SK-N-SH (cell line): ENCODE measurements at regions not wholly inside any gene's neighbourhood (a gene's known extent, or its start where the extent isn't known, plus 50 kb on each side); places are given as distances from the start of the nearest gene placed in this dataset.

ENCODE experiments used
- CTCF ChIA-PET: fragments of 300-600, 350-600 bp; formaldehyde crosslinking; extraction: SDS; loops from one replicate; lab custom pipeline; 2021; lab: Yijun Ruan, JAX
- POLR2A ChIA-PET: fragments of 350-600 bp; sonication (Branson Sonifier 250); formaldehyde crosslinking; extraction: SDS; loops from one replicate; lab custom pipeline; 2020; ENCODE audit warnings: antibody characterized with exemption, inconsistent platforms; lab: Yijun Ruan, JAX
- DNase-seq: peaks from one replicate; pipeline ENCODE4 v3.0.0; 2012
- H2AFZ ChIP-seq: fragments of 200-600 bp; sonication (generic); 2 replicates; pipeline ENCODE4 v1.8.1; 2016; ENCODE audit warnings: antibody characterized with exemption, mild to moderate bottlenecking, low read depth
- H3F3A ChIP-seq: fragments of 200-600 bp; sonication (generic); replicated peaks from 2 replicates; pipeline ENCODE3; 2016; ENCODE audit warnings: antibody characterized with exemption, mild to moderate bottlenecking; ENCODE audit not compliant: insufficient read depth
- H3K27ac ChIP-seq, 2 experiments: fragments of 200-500 bp in 1 of 2; fragments of 200-600 bp in 1 of 2; sonication (Bioruptor generic) in 1 of 2; sonication (generic), shearing (Covaris generic) in 1 of 2; 2 replicates each; pipeline versions ENCODE4 v1.5.1 to v1.6.1; 2014 to 2016; ENCODE audit warnings: low read depth in 2 of 2, inconsistent platforms in 1 of 2, low read length in 1 of 2, mild to moderate bottlenecking in 1 of 2, mixed read lengths in 1 of 2
- H3K27me3 ChIP-seq: fragments of 200-600 bp; sonication (generic), shearing (Covaris generic); 2 replicates; pipeline ENCODE4 v1.6.1; 2016; ENCODE audit warnings: mixed run types; ENCODE audit not compliant: insufficient read depth
- H3K36me3 ChIP-seq, 2 experiments: fragments of 200-500 bp in 1 of 2; fragments of 200-600 bp in 1 of 2; sonication (Bioruptor generic) in 1 of 2; sonication (generic) in 1 of 2; replicated peaks in 1 of 2; 2 replicates each; pipeline versions ENCODE3 to v1.5.1; 2014 to 2016; ENCODE audit warnings: low read length in 1 of 2, mild to moderate bottlenecking in 1 of 2; ENCODE audit not compliant: insufficient read depth in 2 of 2, control insufficient read depth in 1 of 2
- H3K4me1 ChIP-seq, 2 experiments: fragments of 200-500 bp in 1 of 2; fragments of 200-600 bp in 1 of 2; sonication (Bioruptor generic) in 1 of 2; sonication (generic), shearing (Covaris generic) in 1 of 2; 2 replicates each; pipeline versions ENCODE4 v1.5.1 to v1.6.1; 2014 to 2016; ENCODE audit warnings: low read depth in 1 of 2, low read length in 1 of 2, mixed run types in 1 of 2; ENCODE audit not compliant: insufficient read depth in 2 of 2, control insufficient read depth in 1 of 2
- H3K4me2 ChIP-seq: fragments of 200-600 bp; sonication (generic), shearing (Covaris generic); 2 replicates; pipeline ENCODE4 v1.6.1; 2017; ENCODE audit warnings: mixed run types
- H3K4me3 ChIP-seq, 2 experiments: fragments of 200-500 bp in 1 of 2; fragments of 200-600 bp in 1 of 2; sonication (Bioruptor generic) in 1 of 2; sonication (generic), shearing (Covaris generic) in 1 of 2; 2 replicates each; pipeline versions ENCODE4 v1.5.1 to v1.8.1; 2014 to 2016; ENCODE audit warnings: low read depth in 2 of 2, inconsistent platforms in 1 of 2, low read length in 1 of 2, mild to moderate bottlenecking in 1 of 2, mixed read lengths in 1 of 2, moderate library complexity in 1 of 2
- H3K79me2 ChIP-seq: fragments of 200-600 bp; sonication (generic); 2 replicates; pipeline ENCODE4 v1.8.1; 2017; ENCODE audit warnings: mild to moderate bottlenecking; ENCODE audit not compliant: insufficient read depth
- H3K9ac ChIP-seq: fragments of 200-600 bp; sonication (generic); 2 replicates; pipeline ENCODE4 v1.6.1; 2017; ENCODE audit warnings: mixed run types
- H3K9me2 ChIP-seq: fragments of 200-600 bp; sonication (generic); 2 replicates; pipeline ENCODE4 v1.6.1; 2017; ENCODE audit warnings: mixed run types
- H3K9me3 ChIP-seq: fragments of 200-600 bp; sonication (generic); 2 replicates; pipeline ENCODE4 v1.6.1; 2017; ENCODE audit warnings: mixed run types, mild to moderate bottlenecking, moderate library complexity
- H4K20me1 ChIP-seq: fragments of 200-600 bp; sonication (generic); 2 replicates; pipeline ENCODE4 v1.6.1; 2017; ENCODE audit warnings: mild to moderate bottlenecking, mixed run types; ENCODE audit not compliant: insufficient read depth
- EP300 ChIP-seq, 2 experiments: IDR thresholded peaks; 2 replicates each; pipeline versions ENCODE4 v1.4.0 to v1.6.1; 2012; ENCODE audit warnings: borderline replicate concordance in 1 of 2, low read depth in 1 of 2, low read length in 1 of 2
- FOXM1 ChIP-seq: IDR thresholded peaks from 2 replicates; pipeline ENCODE4 v1.4.0; 2012; ENCODE audit warnings: low read depth, mild to moderate bottlenecking
- GATA2 ChIP-seq: sonication (generic); formaldehyde crosslinking; IDR thresholded peaks from 2 replicates; pipeline ENCODE4 v1.5.0; 2020; ENCODE audit warnings: mild to moderate bottlenecking, missing genetic modification reagents
- JUND ChIP-seq: IDR thresholded peaks from 2 replicates; pipeline ENCODE4 v1.4.0; 2012
- MEF2A ChIP-seq: IDR thresholded peaks from 2 replicates; pipeline ENCODE4 v1.4.0; 2012; ENCODE audit warnings: low read depth, borderline replicate concordance
- PBX3 ChIP-seq: IDR thresholded peaks from 2 replicates; pipeline ENCODE4; 2012
- POLR2AphosphoS5 ChIP-seq: IDR thresholded peaks from 2 replicates; pipeline ENCODE4 v1.6.1; 2012; ENCODE audit warnings: low read depth, low read length
- RAD21 ChIP-seq: IDR thresholded peaks from 2 replicates; pipeline ENCODE4 v1.6.1; 2012; ENCODE audit warnings: mild to moderate bottlenecking, low read length
- RCOR1 ChIP-seq: fragments of 150-350 bp; IDR thresholded peaks from 2 replicates; pipeline ENCODE4 v1.6.1; 2017; ENCODE audit warnings: antibody characterized with exemption, low read length
- TCF12 ChIP-seq: IDR thresholded peaks from 2 replicates; pipeline ENCODE4 v1.4.0; 2012
- WGBS: methylation state at CpG from one replicate; pipeline ENCODE4 v1.1.6; 2017; ENCODE audit warnings: low lambda C conversion rate; 5-methylcytosine and 5-hydroxymethylcytosine counted together
- TF ChIP-seq, protein P1 (sequence below): fragments of 150-350 bp; IDR thresholded peaks from 2 replicates; pipeline ENCODE4 v1.6.1; 2016; ENCODE audit warnings: mild to moderate bottlenecking, low read depth, low read length
- TF ChIP-seq, protein P2 (sequence below): fragments of 150-350 bp; IDR thresholded peaks from 2 replicates; pipeline ENCODE4 v1.6.1; 2017; ENCODE audit warnings: antibody characterized with exemption, low read length, low read depth, borderline replicate concordance

GRCh38 chr3:178318941-178319816 lies 217.1 kb upstream of the KCNMB2 start:
- H3K9me2 ChIP-seq = no peaks in the 10 kb centered on the region
- no peak for DNase-seq
- POLR2A ChIA-PET = no interaction called here

DNA sequence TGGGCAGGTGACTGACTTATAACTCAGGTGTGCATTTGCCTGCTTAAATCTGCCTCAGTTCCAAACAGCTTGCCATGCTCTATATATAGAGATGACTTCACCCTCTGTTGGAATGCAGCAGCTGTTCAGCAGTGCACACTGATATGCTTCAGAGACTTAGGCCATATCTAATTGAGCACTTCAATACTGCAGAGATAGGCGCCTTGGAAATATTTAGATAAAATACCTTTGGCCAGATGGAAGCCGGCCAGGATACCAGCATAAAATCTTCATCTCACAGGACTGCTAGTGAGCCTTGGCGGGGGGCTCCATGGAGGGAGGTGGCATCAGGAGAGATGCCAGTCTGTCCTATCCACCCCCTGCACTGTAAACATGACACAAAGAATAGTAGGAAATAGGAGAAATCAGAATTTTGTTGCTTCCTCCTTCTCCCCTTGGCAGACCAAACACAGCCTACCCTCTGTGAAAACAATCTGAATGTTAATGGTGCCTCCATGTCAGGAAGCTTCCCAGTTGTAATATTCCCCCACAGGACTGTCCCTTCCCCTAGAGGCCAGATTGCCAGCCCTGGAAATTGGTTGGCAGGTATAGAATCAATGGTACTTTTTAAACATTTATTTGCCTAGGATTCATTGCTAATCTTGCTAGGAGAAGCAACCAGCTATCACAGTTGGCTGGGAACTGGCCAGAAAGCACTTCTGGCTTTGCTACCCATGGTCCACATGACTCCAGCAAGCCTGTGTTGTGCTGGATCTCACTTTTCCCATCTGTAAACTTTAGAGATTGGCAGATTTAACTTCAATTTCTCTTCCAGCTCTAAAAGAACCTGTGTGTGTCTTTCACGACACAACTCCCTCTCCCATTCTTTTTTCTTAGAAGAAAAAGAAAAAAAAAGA lies 215.5 kb upstream of the KCNMB2 start:
- no peak overlapping the region for H2AFZ ChIP-seq
- ChIA-PET CTCF (no interaction called here), POLR2A (no interaction called here)
- no peak overlapping the region for H3K4me3 ChIP-seq
- no peak overlapping the region for H3K4me2 ChIP-seq
- no peaks in the 10 kb centered on the region for H3K36me3 ChIP-seq
- H3K27me3 ChIP-seq = no peaks in the 10 kb centered on the region
- DNase-seq = peak; percentile 23
- TF ChIP-seq MEF2A (peak; percentile 92), RAD21 (peak; percentile 24; the same call in 1 of the 2 replicates), RCOR1 (peak; percentile 93), FOXM1 (no peak), PBX3 (0 out of 2 replicates have a peak, but pooled peaks have one; percentile 27), GATA2 (peak; percentile 38; the same call in 1 of the 2 replicates), JUND (0 out of 2 replicates have a peak, but pooled peaks have one; percentile 23), TCF12 (peak; percentile 76)
- TF ChIP-seq, protein P1, sequence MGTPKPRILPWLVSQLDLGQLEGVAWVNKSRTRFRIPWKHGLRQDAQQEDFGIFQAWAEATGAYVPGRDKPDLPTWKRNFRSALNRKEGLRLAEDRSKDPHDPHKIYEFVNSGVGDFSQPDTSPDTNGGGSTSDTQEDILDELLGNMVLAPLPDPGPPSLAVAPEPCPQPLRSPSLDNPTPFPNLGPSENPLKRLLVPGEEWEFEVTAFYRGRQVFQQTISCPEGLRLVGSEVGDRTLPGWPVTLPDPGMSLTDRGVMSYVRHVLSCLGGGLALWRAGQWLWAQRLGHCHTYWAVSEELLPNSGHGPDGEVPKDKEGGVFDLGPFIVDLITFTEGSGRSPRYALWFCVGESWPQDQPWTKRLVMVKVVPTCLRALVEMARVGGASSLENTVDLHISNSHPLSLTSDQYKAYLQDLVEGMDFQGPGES = no peak
- no peaks in the 10 kb centered on the region for H3K9me3 ChIP-seq
- H3K4me1 ChIP-seq = peaks cover 17 to 18% of the 10 kb centered on the region in 2 experiments; a peak in 3 of 4 replicates
- H4K20me1 ChIP-seq = no peaks in the 10 kb centered on the region
- 80% methylated on average over 3 of the region's 4 CpGs for WGBS
- H3K9me2 ChIP-seq = no peaks in the 10 kb centered on the region
- no peak overlapping the region for H3K9ac ChIP-seq
- H3K79me2 ChIP-seq = no peaks in the 10 kb centered on the region
- H3F3A ChIP-seq = no peaks in the 10 kb centered on the region
- H3K27ac ChIP-seq = peak overlapping the region in 1 of 2 experiments; percentile 86; a peak in 2 of 4 replicates

More at GRCh38 chr3:178318941-178319816, 217.1 kb upstream of the KCNMB2 start:
- H3F3A ChIP-seq = no peaks in the 10 kb centered on the region
- no peak overlapping the region; the same call in 1 of the 2 replicates for H2AFZ ChIP-seq
- TF ChIP-seq, protein P2, sequence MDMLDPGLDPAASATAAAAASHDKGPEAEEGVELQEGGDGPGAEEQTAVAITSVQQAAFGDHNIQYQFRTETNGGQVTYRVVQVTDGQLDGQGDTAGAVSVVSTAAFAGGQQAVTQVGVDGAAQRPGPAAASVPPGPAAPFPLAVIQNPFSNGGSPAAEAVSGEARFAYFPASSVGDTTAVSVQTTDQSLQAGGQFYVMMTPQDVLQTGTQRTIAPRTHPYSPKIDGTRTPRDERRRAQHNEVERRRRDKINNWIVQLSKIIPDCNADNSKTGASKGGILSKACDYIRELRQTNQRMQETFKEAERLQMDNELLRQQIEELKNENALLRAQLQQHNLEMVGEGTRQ = no peak
- TF ChIP-seq EP300 (IDR thresholded peaks at IDR 0.05; ENCODE audit: borderline replicate concordance in 1 of 2, low read depth in 1 of 2, low read length in 1 of 2) (peak in 1 of 2 experiments; percentile 19; a peak in 1 of 4 replicates), TCF12 (peak; percentile 40; the same call in 1 of the 2 replicates), POLR2AphosphoS5 (no peak)
- no peak overlapping the region; a peak in 1 of 4 replicates for H3K27ac ChIP-seq
- H3K4me3 ChIP-seq = no peak overlapping the region
- no peaks in the 10 kb centered on the region for H4K20me1 ChIP-seq
- CTCF ChIA-PET = interaction anchor here (0.6 to 1.0 kb wide), 3 partner anchors 18 to 1268 kb away, joined by 3 read pairs; no protein-coding TSS in a partner anchor
- no peaks in the 10 kb centered on the region for H3K9me3 ChIP-seq
- H3K79me2 ChIP-seq = no peaks in the 10 kb centered on the region
- no peak overlapping the region for H3K9ac ChIP-seq
- no peak overlapping the region for H3K4me2 ChIP-seq
- no peaks in the 10 kb centered on the region for H3K36me3 ChIP-seq
- H3K27me3 ChIP-seq = no peaks in the 10 kb centered on the region
- H3K4me1 ChIP-seq = peaks cover 13 to 17% of the 10 kb centered on the region in 2 experiments; a peak in 3 of 4 replicates
- WGBS = 76% methylated on average over 5 of the region's 5 CpGs
